NCI-H2196 (cell line): ENCODE measurements at regions not wholly inside any gene's neighbourhood (a gene's known extent, or its start where the extent isn't known, plus 50 kb on each side); places are given as distances from the start of the nearest gene placed in this dataset.

Experiments
- DNase-seq: peaks from one replicate; lab custom pipeline; 2025; ENCODE audit not compliant: unreplicated experiment; lab: John Stamatoyannopoulos, UW

DNA sequence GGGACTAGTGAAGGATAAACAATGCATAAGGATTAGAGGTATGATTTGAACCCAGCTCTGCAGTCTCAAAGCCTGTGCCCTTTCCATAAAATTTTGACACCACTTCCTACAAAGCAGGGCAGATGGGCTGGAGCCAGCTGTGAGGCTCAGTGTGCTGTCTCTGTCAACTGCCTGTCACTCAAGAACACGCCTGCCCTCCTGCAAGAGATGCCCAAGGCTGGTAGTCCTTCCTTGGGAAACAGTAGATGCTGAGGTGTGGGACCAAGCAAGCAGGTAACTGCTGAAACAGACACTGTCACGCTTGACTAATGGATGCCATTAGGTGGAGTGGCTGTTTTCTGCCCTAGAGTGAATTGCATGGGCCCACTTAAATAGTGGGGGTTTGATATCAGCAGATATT lies 402.0 kb downstream of the PTPRU start:
- no peak for DNase-seq

DNA sequence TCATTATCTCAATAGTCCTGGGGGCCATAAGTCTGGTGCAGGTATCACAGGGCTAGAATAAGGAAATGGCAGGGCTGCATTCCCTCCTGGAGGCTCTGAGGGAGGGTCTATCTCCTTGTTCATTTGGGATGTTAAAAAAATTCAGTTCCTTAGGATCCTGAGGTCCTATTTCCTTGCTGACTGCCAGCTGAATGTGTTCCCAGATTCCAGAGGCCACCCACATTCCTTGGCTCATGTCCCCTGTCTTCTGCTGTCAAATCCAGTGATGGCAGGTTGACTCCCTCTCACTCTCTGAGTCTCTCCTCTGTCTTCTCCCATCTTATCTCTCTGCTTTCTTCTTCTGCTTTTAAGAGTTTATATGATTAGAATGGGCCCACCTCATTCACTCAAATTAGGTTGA lies 400.6 kb downstream of the PTPRU start:
- no peak for DNase-seq

DNA sequence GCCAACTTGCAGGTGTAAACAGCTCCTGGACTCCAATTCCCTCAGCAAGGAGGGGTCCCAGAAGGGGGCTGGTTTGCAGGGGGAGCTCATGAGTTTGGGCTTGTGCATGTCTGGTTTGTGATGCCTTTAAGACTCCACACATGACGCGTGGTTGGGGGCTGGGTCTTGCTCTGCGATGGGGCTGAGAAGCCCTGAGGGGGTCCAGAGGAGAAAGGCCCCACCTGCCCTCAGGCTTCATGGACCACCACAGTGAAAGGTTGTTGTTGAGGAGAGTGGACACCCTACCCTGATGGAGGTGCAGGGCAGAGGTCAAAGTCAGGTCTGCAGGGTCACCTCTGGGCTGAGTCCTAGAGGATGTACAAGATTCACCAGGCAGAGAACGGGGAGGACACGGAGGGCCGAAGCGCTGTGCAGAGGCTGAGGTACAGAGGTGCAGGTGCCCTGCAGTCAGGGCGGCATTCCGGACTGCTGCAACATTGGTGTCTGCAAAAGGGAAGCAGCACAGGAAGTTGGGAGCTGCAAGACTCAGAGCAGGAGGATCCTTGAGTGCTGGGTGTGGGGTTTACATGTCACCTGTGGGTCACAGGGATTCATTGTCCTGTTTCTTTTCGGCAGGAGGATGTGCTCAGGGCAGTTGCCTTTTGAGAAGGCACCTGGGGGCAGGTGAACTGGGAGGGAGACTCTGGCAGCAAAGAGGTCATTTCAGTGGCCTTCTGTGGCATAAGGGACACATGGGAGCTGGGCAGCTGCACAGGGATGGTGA lies 399.4 kb downstream of the PTPRU start:
- DNase-seq: no peak

DNA sequence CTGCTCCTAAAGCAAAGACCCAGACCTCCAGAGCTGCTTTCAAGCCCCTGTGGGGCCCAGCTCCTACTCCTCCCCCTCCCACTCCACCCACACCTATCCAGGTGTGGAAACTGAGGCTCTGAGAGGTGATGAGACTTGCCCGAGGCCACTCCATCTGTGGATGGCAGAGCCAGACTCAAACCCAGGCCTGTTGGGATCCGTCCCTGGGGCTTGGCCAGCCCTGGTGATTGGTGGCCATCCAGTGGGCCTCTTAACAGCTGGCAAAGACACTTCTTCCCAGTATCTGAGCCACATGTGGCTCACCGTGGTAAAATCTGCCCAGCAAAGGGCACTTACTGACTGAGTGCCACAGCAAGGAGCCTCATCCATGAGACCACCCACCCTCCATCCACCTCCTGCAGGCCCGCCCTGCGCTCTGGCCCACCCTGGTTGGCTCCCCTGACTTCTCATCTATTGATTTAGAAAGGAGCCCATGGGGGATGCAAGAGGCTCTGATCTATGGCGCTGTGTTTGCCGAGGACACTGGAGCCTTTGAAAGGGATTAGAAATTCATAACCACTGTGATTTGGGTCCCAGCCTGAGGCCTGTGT lies 398.5 kb downstream of the PTPRU start:
- DNase-seq: no peak

DNA sequence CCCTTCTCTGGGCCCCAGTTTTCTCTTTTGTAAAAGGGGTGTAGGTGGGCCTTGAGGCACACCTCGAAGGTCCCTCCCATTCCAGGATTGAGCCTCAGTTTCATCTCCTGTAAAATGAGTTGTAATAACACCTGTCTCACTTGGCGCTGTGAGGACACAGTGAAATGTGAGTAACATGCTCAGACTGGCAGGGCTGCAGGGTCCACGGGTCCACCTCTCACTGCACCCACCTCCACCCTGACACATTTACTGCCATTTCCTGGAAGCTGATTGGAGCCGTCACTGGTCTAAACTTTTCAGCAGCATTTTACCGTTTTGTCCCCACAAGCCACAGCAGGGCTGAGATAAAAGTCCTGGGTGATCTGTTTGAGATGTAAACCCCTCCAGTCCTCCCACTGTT lies 398.0 kb downstream of the PTPRU start:
- no peak for DNase-seq

DNA sequence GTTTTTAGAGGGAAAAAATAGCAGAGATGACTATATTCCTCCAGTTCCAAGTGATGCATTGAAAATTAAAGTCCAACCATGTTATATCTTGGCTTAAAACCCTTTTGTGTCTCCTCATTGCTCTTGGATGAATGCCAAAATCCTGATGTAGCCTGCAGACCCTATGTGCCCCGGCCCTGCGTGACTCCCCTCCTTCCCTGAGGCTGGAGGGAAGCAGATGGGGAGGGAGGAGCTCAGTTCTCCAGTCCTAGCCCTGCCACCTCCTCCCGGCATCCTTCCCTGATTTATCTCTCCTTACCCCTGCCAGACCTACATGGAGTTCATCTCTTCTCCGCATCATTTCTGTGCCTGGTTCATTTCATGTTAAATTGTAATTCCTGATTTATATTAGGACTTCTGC lies 397.4 kb downstream of the PTPRU start:
- no peak for DNase-seq

DNA sequence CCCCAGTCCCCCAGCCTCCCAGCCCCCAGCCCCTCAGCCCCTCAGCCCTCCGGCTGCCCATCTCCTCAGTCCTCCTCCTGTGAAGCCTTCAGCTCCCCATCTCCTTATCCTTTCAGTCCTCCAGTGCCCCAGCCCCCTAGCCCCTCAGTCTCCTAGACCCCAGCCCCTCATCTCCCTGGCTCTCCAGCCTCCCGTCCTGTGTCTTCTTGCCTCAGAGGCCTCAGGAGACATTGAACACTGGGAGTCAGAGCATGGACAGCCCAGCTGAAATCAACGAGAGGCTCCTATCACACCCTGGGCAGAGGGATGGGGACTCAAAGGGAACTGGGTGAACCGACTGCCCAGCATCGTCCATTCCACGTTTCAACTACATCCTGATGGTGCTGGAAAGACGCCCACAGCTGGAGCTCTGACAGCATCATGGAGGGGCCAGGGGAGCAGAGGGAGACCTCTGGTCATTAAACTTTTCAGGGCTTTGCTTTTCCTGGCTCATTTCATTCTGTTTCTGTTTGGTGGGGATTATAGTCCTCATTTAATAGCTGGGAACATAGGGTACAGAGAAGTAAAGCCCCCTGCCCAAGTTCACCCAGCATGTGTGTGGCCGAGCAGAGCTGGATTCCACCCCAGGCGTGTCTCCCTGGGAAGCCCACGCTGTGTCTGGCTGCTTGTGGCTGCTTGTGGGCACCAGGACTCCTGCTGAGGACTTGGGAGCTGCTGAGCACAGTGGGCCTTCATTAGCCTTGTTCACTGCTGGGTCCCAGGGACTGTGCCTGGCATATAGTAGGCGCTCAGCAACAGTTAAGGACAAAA lies 396.7 kb downstream of the PTPRU start:
- no peak for DNase-seq

DNA sequence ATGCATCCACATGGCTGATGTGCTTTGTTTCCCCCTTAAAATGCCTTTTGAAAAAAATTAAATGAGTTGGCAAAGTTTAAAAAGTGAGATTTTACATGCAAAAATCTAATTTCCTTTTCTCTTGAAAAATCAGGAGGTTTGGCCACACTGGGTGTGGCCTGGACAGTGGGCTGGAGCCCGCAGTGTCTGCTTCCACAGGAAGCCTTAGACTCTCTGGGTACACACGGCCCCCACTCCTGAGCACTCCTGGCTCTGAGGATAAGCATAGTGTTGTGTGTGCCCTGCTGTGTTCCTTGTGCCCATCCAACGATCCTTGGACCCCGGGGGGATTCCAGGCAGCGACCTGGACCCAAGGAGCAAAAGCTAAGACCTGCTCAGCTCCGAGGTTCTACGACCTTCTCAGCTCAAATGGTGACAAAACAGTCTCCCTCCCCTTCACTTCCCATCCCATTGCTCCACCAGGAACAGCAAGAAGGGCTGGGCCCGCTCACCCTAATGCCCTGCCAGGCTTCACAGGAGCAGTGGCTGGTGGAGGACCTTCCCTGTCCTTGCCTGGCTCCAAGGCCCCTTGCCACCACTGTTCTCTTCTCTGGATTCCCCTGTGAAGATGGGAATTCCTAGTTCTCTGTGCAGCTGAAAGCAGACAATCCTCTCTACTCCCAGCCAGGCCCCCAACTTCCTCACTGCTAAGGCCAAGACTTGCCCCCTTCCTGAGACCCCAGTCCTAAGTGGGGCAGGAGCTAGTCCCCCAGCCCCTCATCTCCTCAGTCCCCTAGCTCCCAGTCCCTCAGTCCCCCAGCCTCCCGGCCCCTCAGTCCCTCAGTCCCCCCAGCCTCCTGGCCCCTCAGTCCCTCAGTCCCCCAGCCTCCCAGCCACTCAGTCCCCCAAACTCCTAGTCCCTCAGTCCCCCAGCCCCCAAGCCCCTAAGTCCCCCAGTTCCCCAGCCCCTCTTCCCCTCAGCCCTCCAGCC lies 395.8 kb downstream of the PTPRU start:
- DNase-seq: no peak

DNA sequence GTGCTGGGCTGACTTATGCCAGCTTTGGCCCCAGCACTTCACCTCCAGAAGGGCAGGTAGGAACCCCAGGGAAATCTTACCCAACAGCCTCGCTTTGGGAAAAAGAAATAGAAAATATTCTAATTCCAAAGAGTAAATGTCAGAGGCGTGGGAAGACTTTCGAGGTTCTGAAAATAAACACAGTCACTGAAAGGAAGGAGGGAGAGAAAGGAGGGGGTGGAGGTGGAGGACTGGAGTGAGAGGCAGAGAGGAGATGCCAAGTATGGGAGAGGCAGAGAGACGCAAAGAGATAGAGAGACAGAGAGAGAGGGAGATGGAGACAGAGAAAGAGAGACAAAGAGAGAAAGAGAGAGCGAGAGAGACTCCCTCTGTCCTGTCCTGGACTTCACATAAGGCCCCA lies 395.0 kb downstream of the PTPRU start:
- DNase-seq: no peak

DNA sequence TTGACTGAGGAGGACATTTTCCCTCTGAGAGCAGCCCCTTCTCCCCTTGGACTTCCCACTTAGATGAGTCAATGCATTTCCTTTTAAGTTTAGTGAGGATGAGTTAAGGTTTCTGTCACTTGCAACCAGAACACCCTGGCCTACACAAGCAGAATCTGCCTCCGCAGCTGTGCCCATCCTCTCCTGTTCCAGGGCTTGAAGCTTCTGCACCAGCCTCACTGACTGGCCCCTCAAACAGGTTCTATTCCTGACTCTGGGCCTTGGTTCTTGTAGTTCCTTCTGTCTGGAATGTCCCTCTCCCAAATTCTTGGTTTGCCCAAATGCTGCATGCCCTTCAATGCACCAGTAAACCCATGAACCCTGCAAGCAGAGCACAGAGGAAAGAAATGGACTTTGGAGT lies 394.4 kb downstream of the PTPRU start:
- no peak for DNase-seq

DNA sequence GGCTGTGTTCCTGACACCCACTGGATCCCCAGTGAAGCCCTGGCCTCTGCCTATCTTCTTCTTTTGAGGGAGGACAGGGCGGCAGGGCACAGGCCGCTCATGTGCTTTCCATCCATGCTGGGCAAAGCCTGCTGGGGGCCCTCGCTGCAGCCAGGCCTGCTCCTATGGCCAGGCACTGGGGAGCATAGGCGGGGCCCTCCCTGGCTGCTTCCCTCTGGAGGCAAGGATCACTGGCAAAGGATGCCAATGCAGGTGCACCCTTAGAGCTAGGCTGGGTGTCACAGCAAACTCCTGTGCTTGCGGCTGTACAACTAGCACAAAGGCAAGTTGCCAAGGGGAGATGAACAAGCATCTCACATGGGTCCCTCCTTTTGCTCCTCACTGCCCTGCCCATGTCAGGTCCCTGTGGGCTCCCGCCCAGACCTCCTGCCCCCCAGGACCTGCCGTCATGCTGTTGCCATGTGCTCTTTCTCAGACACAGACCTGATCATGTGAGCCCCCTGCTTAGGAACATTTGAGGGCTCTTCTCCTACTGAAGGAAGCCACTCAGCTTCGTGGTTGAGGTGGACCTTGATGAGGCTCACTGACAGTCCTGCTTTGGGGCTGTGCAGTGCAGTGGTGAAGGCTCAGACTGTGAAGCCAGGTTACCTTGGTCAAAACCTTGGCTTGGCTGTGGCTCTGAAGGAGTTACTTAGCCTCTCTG lies 393.6 kb downstream of the PTPRU start:
- DNase-seq: no peak

DNA sequence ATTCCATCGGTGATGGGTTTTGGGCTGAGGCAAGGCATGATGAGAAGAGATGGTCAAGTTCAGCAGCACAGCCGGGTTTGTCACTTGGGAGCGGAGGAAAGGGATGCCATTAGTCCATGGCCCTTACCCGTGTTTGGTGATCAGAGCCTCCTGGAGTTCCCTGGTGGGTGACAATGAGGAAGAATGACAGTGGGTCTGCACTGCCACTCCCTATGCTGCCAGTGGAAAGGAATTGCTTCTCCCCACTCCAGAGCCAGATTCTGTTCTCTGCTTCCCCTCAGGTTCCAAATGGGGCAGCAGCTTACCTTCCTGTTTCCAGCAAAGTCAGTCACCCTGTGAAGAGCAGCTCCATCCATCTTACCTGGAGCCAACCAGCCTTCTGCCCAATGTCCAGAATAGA lies 393.1 kb downstream of the PTPRU start:
- DNase-seq: no peak

DNA sequence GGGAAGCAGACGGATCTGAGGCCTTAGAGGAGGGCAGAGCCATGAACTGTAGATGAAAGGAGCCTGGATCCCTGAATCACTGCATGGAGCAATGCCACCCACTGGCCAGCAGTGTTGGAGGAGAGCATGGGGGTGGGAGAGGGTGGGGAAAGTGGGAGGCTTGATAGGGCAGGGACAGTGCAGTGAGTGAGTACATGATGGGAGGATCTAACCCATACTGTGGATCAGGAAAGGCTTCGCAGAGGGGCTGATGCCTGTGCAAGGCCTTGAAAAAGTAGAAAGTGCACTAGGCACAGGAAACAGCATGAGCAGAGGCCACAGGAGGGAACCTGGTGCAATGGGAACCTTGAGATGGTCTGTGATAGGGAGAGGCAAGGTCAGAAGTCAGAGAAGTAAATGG lies 391.9 kb downstream of the PTPRU start:
- no peak for DNase-seq

DNA sequence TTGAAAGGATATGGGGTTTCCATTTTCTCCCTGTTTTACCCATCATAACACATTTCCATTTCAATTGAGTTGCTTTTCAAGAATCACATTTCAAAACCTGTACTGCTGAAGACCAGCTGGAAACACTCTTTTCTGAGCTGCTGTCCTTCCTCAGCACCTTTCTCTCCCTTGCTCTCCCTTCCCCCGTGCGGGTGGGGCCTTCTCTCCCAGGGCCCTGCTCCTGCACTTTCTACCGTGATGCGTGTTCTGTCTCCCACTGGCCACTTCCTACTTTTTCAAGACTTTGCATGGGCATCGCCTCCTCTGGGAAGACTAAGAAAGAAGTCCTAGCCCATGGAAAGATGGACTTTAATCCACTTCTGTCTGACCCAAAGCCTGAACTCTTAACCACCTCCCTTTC lies 390.4 kb downstream of the PTPRU start:
- DNase-seq: no peak

DNA sequence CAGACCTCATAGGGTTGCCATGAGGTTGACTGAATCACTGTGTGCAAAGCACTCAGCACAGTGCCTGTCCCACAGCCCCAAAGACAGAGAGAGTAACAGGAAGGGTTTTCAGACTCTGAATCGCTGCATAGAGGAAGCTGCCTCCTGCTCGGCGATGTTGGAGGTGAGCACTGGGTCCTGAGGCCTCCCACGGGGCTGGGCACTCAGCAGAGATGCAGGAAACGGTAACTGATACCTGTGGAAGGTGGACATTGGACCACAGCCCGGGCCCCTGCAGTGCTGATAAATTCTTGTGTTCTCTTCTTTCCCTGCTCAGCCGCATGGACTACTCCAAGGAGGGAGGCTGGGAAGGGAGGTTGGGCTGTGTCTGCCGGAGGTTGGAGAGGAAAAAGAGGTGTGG lies 389.7 kb downstream of the PTPRU start:
- no peak for DNase-seq

DNA sequence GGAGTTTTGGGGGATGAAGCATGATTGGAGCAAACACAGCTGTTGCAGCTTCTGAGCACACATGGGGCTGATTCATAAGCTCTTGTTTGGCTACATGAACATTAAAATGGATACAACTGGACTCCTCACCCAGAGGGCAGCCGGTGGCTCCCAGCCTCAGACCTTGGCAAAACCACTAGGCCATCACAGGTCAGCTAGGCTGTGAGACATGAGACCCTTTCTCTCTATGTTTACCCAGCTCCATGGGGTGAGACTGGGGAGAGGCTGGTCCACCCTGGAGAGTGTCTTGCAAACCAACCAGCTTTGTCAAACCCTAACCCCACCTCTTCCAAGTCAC lies 388.7 kb downstream of the PTPRU start:
- DNase-seq: no peak

DNA sequence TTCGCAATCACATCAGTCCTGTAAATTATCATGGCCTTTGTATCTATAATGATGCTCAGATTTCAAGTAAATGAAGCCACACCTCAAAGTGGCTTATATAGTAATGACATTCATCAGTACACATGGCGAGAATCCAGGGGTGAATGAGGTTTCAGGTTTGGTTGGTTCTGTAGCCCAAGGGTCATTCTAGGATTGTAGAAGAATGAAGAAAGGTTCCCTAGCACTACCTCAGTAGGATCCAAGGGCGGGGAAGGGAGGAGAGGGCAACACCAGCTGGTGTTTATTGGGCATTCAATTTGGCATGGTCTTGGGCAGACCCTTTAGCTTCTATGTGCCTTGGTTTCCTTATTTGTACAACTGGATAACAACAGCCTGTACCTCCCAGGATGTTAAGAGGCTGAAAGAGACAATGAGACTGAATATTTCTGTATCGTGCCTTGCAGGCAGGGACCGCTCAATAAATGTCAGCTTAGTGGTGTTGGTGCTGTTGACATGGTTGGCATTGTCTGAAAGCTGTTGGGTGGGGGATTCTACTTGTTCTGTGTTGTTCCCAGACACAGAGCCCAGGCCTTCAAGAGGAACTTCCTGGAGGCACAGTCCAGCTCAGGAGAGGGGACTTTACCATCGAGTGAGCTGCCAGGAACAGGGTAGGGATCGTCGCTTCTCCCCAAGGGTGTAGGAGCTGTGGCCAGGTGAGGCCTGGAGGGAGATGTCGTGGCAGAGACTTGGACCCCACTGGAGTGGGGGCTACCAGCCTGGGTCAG lies 388.2 kb downstream of the PTPRU start:
- no peak for DNase-seq

DNA sequence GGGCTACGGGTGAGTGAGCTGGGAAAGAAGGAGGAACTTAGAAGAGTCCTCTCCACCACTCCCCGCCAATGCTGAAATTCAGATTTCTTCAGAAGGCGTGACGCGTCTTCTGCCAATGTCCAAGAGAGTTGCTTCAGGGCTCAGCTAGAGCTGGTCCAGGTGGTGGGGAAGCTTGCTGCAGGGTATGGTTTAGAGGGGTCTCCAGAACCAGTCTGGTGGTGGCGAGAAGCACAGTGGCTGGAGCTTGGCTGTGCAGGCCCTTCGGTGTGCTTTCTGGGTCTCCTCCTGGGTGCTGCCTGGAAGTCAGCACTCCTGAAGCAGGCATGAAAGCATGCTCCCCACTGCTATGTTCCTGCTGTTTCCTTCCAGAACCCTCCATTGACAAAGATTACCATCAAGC lies 387.2 kb downstream of the PTPRU start:
- no peak for DNase-seq

DNA sequence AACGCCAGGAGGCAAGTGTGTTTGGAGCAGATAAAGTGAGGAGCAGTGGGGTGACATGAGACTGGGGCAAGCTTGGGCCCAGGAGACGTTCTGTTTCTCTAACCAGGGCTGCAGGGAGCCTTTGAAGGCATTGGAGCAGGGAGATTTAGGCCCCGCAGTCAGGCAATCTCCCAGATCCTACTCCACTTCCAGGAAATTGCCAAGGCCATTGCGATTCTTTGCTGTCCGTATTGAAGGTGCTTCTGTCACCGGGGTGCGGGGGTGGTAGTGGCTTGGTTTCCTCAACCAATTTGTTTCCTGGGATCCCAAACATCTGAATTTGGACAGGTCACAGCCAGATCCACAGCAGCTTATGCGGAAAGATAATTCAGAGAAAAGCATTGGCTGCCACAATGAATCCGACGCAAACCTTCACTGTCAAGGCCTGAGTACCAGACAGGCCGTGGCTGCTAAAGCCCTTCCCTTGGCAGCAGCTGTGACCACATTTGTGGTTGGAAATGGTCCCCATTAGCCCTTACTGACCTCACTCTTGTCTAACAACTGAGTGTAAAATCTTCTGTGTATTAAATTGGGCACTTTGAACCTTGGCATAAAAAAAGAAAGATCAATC lies 385.6 kb downstream of the PTPRU start:
- DNase-seq: no peak
